ENCODE measurements at regions not wholly inside any gene's neighbourhood (a gene's known extent, or its start where the extent isn't known, plus 50 kb on each side); places are given as distances from the start of the nearest gene placed in this dataset.

DNA sequence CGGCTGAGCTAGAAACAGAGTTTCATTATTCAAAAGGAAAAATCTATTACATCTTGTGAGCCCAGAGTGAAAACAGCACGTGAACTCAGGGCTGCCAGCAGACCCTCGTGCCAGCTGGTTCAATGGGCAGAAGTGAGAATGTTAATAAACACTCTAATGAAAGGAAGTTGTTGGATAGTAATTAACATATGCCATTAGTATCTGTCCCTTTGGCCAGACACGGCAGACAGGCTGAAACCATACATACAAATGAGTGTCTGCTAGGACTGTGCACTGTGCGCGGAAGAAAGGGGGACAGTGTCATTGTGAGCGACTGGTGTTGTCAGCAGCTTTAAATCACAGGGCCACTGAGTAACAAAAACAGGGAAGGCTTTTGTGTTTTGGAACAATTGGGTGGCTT lies 121.9 kb upstream of the TSC22D1 start:
- TF ChIP-seq, protein P1, sequence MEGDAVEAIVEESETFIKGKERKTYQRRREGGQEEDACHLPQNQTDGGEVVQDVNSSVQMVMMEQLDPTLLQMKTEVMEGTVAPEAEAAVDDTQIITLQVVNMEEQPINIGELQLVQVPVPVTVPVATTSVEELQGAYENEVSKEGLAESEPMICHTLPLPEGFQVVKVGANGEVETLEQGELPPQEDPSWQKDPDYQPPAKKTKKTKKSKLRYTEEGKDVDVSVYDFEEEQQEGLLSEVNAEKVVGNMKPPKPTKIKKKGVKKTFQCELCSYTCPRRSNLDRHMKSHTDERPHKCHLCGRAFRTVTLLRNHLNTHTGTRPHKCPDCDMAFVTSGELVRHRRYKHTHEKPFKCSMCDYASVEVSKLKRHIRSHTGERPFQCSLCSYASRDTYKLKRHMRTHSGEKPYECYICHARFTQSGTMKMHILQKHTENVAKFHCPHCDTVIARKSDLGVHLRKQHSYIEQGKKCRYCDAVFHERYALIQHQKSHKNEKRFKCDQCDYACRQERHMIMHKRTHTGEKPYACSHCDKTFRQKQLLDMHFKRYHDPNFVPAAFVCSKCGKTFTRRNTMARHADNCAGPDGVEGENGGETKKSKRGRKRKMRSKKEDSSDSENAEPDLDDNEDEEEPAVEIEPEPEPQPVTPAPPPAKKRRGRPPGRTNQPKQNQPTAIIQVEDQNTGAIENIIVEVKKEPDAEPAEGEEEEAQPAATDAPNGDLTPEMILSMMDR (IDR thresholded peaks at IDR 0.05; ENCODE audit: extremely low read depth, insufficient read depth, missing control alignments): no peak
- in situ Hi-C loops (cut with MboI; ENCODE audit: low pct_unique_long_range_greater_than_20kb, low sequenced_read_pairs, unreplicated experiment): no loop called here
- DNase-seq (ENCODE audit: low spot score): no peak

DNA sequence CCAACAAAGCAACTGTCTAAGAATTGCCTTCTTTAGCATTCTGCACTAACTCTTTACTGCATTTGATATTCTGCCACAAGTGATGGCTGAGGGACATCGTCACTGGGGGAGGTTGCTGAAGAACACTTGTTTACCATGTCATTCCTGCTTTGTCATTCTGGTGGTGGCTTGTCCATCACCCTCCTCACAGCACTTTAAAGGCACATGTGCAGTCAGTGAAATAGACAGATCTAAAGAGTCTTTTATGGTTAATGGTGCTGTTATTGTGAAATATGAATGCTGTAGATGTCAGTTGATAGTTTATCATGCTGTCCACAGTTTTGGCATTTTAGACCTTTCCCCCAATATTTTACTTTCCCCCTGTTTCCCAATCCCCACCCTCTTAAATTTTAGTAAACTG lies 120.9 kb upstream of the TSC22D1 start:
- no peak for DNase-seq (ENCODE audit: low spot score)
- in situ Hi-C loops (cut with MboI; ENCODE audit: low pct_unique_long_range_greater_than_20kb, low sequenced_read_pairs, unreplicated experiment): no loop called here
- TF ChIP-seq, protein P1 (IDR thresholded peaks at IDR 0.05; ENCODE audit: extremely low read depth, insufficient read depth, missing control alignments): no peak

DNA sequence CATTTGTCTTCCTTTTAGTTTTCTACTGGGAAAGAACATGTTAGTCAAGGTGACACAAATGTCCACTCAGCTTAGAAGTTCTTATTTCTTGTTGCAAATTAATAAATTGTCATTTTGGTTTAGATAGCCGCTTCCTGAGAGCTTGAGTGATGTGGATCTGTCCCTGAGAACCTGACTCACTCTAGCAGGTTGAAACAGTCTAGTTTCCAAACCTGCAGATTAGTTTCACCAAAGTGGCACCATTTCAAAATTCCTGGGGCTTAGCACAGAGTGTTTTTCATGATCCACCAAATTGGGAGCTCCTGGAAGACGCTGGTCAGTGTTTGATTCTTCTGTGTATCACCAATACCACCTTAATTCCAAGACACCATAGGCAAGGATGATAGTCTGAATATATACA lies 119.4 kb upstream of the TSC22D1 start:
- no peak for DNase-seq (ENCODE audit: low spot score)
- in situ Hi-C loops (cut with MboI; ENCODE audit: low pct_unique_long_range_greater_than_20kb, low sequenced_read_pairs, unreplicated experiment): no loop called here
- TF ChIP-seq, protein P1 (IDR thresholded peaks at IDR 0.05; ENCODE audit: extremely low read depth, insufficient read depth, missing control alignments): no peak

DNA sequence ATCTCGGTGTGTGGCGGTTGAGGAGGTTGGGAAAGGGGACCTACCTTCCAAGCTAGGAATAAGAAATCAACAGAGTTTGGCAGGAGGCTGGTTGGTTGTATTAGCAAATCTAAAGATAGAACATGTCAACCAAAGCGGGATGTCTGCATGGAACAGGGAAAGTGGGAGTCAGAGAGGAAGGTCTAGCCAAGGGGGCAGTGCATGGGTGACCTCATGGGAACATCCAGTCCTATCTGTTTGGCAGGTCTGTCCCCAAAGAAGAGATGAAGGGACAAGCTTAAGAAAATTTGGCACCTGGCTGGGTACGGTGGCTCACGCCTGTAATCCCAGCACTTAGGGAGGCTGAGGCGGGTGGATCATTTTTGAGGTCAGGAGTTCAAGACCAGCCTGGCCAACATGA lies 118.7 kb upstream of the TSC22D1 start:
- TF ChIP-seq, protein P1 (IDR thresholded peaks at IDR 0.05; ENCODE audit: extremely low read depth, insufficient read depth, missing control alignments): no peak
- no peak for DNase-seq (ENCODE audit: low spot score)
- in situ Hi-C loops (cut with MboI; ENCODE audit: low pct_unique_long_range_greater_than_20kb, low sequenced_read_pairs, unreplicated experiment): no loop called here

DNA sequence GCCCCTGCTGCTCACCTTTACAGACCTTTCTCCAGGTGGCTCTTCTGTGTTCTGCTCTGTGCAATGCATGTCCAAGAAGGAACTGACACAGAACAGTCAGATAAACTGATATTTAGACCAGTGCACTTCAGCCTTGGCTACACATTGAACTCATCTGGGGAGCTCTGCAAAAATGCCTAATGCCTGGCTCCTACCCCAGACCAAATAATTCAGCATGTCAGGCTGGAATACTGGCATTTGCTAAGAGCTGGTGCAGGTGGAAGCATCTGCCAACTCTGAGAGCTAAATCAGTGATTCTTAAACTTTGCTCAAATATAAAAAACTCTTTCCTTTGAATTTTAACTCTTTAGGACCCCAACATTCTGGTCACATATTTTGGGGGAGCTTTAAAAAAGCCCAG lies 118.2 kb upstream of the TSC22D1 start:
- TF ChIP-seq, protein P1 (IDR thresholded peaks at IDR 0.05; ENCODE audit: extremely low read depth, insufficient read depth, missing control alignments): no peak
- no peak for DNase-seq (ENCODE audit: low spot score)
- in situ Hi-C loops (cut with MboI; ENCODE audit: low pct_unique_long_range_greater_than_20kb, low sequenced_read_pairs, unreplicated experiment): no loop called here

DNA sequence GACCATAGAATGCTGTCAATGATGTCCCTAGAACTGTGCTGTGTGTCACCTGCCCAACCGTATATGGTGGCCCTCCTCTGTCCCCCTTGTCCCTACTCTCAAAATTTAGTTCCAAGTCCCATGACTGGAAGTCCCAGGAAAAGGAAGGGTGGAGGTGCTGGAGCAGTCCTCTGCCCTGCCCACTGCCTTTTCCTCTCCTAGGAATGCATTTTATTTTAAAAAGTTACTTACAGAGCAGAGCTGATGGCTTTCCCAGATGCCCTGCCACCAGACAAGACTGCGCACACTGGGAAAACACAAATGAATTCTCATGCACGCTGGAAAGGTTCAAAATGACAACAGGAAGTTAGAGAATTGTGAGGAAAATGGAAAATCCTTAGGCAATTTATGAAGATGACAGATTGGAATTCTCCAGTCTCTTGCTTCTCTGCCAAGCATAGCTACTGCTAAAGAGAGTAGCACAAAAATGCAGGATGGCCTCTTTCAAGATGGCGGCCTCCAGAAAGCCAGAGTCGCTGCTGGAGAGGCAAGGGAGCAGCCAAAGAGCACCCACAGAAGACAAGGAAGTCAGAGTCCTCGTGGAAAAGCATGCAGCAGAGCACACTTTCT lies 117.1 kb upstream of the TSC22D1 start:
- TF ChIP-seq, protein P1 (IDR thresholded peaks at IDR 0.05; ENCODE audit: extremely low read depth, insufficient read depth, missing control alignments): no peak
- in situ Hi-C loops (cut with MboI; ENCODE audit: low pct_unique_long_range_greater_than_20kb, low sequenced_read_pairs, unreplicated experiment): no loop called here
- no peak for DNase-seq (ENCODE audit: low spot score)
